DMS153 treated with DMSO at 0.1 percent for 48 hours (cell line): ENCODE measurements at regions not wholly inside any gene's neighbourhood (a gene's known extent, or its start where the extent isn't known, plus 50 kb on each side); places are given as distances from the start of the nearest gene placed in this dataset.
"Not testable (repeated sequence)": the region's sequence is repeated elsewhere in the genome, so short reads cannot be mapped to it uniquely, and the experiment has no call there.

Experiments used
- DNase-seq: peaks from one replicate; lab custom pipeline; 2025; ENCODE audit not compliant: unreplicated experiment; lab: John Stamatoyannopoulos, UW

- DNase-seq: no peak
Observed at GRCh38 chr2:82790206-82791021, 1668.7 kb downstream of the SUCLG1 start.

- no peak for DNase-seq
Observed at GRCh38 chr2:82789851-82790205, 1669.3 kb downstream of the SUCLG1 start.

DNA sequence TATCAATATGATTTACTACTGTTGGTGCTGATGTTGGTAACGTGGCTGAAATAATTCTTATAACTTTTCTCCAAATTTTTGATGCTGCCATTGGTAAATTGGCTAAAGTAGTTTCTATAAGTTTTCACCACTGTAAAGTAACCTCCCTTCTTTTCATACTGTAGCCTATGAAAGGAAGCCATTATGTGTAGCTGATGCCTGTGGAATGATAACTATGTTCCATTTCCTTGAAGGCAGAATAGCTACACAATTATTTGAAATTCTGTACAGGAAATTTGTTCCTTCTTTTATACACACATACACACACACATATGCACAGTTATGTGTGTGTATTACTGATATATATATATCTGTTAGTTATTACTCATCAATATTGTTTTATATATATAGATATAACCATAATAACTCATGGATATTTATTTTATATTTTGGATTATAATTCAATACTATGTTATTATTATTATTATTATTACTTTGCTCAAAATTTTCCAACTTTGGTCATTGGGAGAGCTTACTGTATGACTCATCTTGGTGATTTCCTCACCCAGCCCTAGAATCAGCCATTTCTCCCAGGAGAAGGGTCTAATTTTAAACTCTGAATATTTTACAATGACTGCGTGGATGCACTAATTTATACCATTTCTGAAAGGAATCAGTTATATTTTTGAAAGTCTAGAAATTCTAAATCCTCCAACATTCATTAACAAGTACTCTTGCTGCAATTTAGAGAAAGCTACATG is 1677.7 kb downstream of the SUCLG1 start:
- no peak for DNase-seq

DNA sequence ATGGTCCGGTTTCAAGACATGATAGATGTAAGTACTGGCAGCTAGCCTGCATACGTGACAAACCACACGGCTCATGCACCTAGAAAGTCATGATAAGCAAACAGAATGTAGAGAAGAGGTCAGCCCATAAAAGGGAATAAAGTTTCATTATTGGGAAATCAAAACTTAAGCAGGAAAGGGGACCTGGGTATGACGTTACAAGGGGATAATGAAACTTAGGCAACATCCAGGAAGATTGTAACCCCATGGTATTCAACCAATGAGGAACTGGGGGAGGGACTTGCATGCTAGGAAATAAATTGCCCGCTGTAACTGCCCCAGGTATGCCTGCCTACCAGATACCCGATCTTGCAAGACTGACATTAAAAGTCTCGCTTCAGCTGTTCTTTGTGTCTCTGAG is 1679.0 kb downstream of the SUCLG1 start:
- no peak for DNase-seq

- DNase-seq: no peak
Observed at GRCh38 chr2:82752396-82752795, 1706.7 kb downstream of the SUCLG1 start.

GRCh38 chr2:82748653-82749052 is 1710.4 kb downstream of the SUCLG1 start:
- DNase-seq: no peak

- no peak for DNase-seq
Observed at GRCh38 chr2:82740527-82740926, 1718.6 kb downstream of the SUCLG1 start.

GRCh38 chr2:82737965-82738364 is 1721.1 kb downstream of the SUCLG1 start:
- DNase-seq: not testable (repeated sequence)

DNA sequence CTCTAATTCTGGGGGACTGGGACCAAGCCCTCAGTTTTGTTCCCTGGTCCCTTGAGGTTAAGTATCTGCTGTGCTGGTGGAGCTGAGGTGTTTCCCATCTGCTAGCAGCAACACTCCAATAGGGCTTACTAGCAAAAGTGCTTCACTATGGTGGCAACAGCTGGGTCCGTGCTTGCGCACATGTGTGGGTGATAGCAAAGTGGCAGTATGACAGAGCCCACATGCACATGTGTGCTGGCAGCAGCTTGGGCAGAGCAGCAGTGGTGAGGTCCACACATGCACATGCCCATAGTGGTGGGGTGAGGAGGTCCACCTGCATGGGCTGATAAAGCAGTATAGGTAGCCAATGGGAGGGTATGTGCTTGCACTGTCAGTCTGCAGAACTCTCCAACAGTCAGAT is 1723.7 kb downstream of the SUCLG1 start:
- DNase-seq: no peak

DNA sequence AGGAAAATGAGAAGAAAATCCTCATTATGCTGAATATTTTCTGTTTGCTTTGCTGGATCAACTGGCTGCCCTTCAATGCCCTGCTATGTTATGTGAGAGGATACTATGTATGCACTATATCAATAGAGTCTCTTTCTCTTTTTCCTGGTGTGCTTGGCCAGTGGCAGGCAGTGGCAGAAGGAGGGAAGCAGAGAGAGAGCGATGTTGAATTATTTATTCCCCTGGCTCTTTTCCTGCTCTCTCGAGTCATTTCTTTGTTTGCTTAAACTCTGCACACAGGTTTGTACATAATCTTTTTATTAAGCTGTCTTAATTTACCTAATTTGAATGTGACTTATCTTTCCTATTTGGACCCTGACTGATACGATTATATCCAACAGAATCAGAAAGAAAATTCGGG is 1727.3 kb downstream of the SUCLG1 start:
- peak; percentile 19 for DNase-seq

GRCh38 chr2:82730811-82731210 is 1728.3 kb downstream of the SUCLG1 start:
- no peak for DNase-seq

GRCh38 chr2:82728090-82728489 is 1731.0 kb downstream of the SUCLG1 start:
- DNase-seq: no peak

- DNase-seq: no peak
Observed at GRCh38 chr2:82708681-82709080, 1750.4 kb downstream of the SUCLG1 start.

GRCh38 chr2:82697231-82697630 is 1761.8 kb downstream of the SUCLG1 start:
- no peak for DNase-seq

DNA sequence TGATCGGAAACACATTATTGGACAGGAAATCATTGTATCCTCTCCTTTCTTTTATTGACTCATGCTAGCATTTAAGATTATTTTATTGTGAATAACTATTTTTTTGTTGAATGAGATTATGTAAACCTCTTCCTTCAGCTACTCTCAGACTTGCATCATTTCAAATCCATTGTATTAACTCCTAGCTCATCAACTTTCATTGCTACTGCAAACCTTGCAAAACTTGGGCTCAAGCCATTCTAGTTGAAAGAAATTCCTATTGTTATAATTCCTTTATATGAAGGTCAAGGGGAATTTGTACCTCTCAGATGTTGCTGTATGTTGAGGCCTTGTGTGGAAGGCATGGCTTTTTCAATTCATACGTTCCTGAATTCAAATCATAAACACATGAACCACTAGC is 1764.6 kb downstream of the SUCLG1 start:
- DNase-seq: no peak

GRCh38 chr2:82690757-82691411 is 1768.2 kb downstream of the SUCLG1 start:
- no peak for DNase-seq

DNA sequence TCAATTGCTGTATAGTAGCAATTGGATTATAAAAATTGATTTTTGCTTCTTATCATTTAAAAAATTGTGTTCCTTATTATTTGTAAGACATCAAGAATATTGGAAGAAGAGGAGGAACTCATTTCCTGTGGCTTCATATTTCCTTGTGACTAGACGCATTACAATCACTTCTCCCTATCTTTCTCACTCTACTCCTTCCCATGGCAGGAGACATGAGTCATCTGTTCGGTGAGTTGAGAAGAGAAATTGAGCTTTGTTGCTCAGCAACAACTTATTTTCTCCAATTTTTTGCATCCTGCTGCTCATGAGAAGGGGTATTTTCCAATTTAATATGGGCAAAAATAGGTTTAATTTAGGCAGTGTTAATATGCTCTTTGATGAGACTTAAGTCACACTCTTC is 1783.9 kb downstream of the SUCLG1 start:
- no peak for DNase-seq

GRCh38 chr2:82674652-82675051 is 1784.4 kb downstream of the SUCLG1 start:
- DNase-seq: no peak

GRCh38 chr2:82667491-82667890 is 1791.6 kb downstream of the SUCLG1 start:
- no peak for DNase-seq

DNA sequence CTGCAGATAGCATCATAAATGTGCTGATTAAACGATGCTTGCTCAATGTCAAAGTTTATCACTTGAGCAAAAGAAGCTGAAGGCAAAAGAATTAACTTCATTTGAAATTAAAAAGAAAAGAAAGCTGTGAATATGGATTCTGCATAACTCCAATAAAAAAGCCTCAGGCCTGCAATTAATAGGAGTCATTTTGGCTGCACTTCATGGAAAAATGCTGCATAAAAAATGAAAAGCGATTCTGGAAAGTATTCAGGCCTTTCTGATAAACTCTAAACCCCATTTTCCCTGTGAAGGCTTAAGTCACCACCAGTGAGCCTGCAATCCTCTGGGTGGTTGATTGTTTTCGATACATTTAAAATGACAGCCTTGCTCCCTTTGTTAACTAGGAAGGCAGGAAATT is 1793.4 kb downstream of the SUCLG1 start:
- DNase-seq: no peak

DNA sequence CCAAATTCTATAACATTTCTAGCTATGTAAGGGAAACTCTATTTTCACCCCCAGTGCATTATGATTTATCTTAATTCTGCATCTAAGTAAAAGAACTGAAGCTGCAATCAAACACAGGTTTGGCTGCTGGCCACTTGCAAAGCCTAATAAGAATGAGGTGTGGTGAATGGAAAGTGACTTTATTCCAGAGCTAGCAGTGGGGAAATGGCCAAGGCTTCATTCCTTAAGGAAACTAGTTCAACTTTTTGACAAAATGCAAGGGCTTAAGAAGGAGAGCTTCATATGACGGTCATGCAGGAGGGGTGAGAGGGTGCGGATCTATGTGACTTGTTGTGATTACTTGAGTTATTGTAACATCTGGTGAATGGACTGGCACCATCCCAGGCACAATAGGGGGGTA is 1802.0 kb downstream of the SUCLG1 start:
- DNase-seq: no peak

DNA sequence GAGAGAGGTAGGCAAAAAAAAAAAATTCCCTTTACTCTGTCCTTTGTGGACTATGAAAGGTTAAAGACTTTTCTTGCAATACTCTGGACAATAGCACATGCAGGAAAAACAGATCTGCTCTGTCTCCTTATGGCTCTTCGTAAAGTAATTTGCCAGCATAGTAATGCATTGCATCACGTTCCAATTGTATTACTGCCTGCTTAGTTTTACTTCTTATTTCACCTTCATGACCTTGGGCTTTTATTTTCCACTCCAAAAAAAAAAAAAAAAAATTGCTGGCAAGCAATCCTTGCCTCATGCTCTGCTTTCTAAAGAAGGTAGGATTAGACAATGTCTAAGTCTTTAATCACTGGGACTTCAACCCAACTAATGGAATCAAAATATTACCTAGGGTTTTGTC is 1802.7 kb downstream of the SUCLG1 start:
- DNase-seq: no peak
